HUDEP-2 (cell line): ENCODE measurements at regions not wholly inside any gene's neighbourhood (a gene's known extent, or its start where the extent isn't known, plus 50 kb on each side); places are given as distances from the start of the nearest gene placed in this dataset.

Experiments used
- DNase-seq, 76 experiments: peaks; one replicate each; lab custom pipeline; 2025; ENCODE audit not compliant: unreplicated experiment in 76 of 76; lab: John Stamatoyannopoulos, UW

- DNase-seq = no peak
Observed at GRCh38 chr22:49721211-49721763, 106.4 kb downstream of the BRD1 start.

- DNase-seq = no peak
Observed at GRCh38 chr22:49720279-49720959, 107.3 kb downstream of the BRD1 start.

- DNase-seq = no peak
Observed at GRCh38 chr22:49719046-49719445, 108.6 kb downstream of the BRD1 start.

- DNase-seq = no peak
Observed at GRCh38 chr22:49718396-49718795, 109.3 kb downstream of the BRD1 start.

- no peak for DNase-seq
Observed at GRCh38 chr22:49717322-49717919, 110.3 kb downstream of the BRD1 start.

GRCh38 chr22:49716441-49716840 lies 111.2 kb downstream of the BRD1 start:
- DNase-seq = no peak

- no peak for DNase-seq
Observed at GRCh38 chr22:49715450-49715849, 112.2 kb downstream of the BRD1 start.

GRCh38 chr22:49713003-49713402 lies 114.7 kb downstream of the BRD1 start:
- DNase-seq = no peak

GRCh38 chr22:49712195-49712791 lies 115.4 kb downstream of the BRD1 start:
- peak in 1 of 76 experiments; percentile 43 for DNase-seq

GRCh38 chr22:49710746-49711145 lies 116.9 kb downstream of the BRD1 start:
- no peak for DNase-seq

GRCh38 chr22:49709464-49709863 lies 118.2 kb downstream of the BRD1 start:
- no peak for DNase-seq

GRCh38 chr22:49705972-49706352 lies 121.7 kb downstream of the BRD1 start:
- no peak for DNase-seq

GRCh38 chr22:49705216-49705971 lies 122.3 kb downstream of the BRD1 start:
- DNase-seq = peak in 5 of 76 experiments; percentile 5 to 20 (median 14)

- peak in 72 of 76 experiments; percentile 2 to 84 (median 58) for DNase-seq
Observed at GRCh38 chr22:49704345-49705215, 123.1 kb downstream of the BRD1 start.

- DNase-seq = no peak
Observed at GRCh38 chr22:49703990-49704344, 123.7 kb downstream of the BRD1 start.

- DNase-seq = no peak
Observed at GRCh38 chr22:49703505-49703904, 124.2 kb downstream of the BRD1 start.

- DNase-seq = no peak
Observed at GRCh38 chr22:49702068-49702397, 125.6 kb downstream of the BRD1 start.

- peak in 2 of 76 experiments; percentile 1 to 7 for DNase-seq
Observed at GRCh38 chr22:49701380-49702067, 126.1 kb downstream of the BRD1 start.

GRCh38 chr22:49699928-49700498 lies 127.7 kb downstream of the BRD1 start:
- no peak for DNase-seq
